NCI-H526 treated with DMSO at 0.1 percent for 48 hours (cell line): ENCODE measurements at regions not wholly inside any gene's neighbourhood (a gene's known extent, or its start where the extent isn't known, plus 50 kb on each side); places are given as distances from the start of the nearest gene placed in this dataset.
A peak's percentile ranks its signal among the peaks of the same experiment; 100 is the strongest.
"Not testable (repeated sequence)": the region's sequence is repeated elsewhere in the genome, so short reads cannot be mapped to it uniquely, and the experiment has no call there.

ENCODE experiments used
- DNase-seq: peaks from one replicate; lab custom pipeline; 2025; lab: John Stamatoyannopoulos, UW

- peak; percentile 91 for DNase-seq
These were observed 50.2 kb upstream of the SLC35C1 start for GRCh38 chr11:45754741-45755140.

- DNase-seq = peak; percentile 91
These were observed 50.7 kb upstream of the SLC35C1 start for GRCh38 chr11:45754261-45754709.

GRCh38 chr11:45752106-45752505 lies 52.8 kb upstream of the SLC35C1 start:
- DNase-seq = no peak

GRCh38 chr11:45751430-45751829 lies 53.5 kb upstream of the SLC35C1 start:
- DNase-seq = no peak

GRCh38 chr11:45750439-45750838 lies 54.5 kb upstream of the SLC35C1 start:
- DNase-seq = no peak

GRCh38 chr11:45748801-45749200 lies 56.1 kb upstream of the SLC35C1 start:
- DNase-seq = no peak

GRCh38 chr11:45745065-45745811 lies 59.7 kb upstream of the SLC35C1 start:
- no peak for DNase-seq

- no peak for DNase-seq
These were observed 61.1 kb upstream of the SLC35C1 start for GRCh38 chr11:45743556-45744468.

GRCh38 chr11:45741582-45741981 lies 63.4 kb upstream of the SLC35C1 start:
- DNase-seq = no peak

- no peak for DNase-seq
These were observed 63.9 kb upstream of the SLC35C1 start for GRCh38 chr11:45741032-45741431.

GRCh38 chr11:45739866-45740265 lies 65.1 kb upstream of the SLC35C1 start:
- no peak for DNase-seq

GRCh38 chr11:45739071-45739470 lies 65.9 kb upstream of the SLC35C1 start:
- not testable (repeated sequence) for DNase-seq

- DNase-seq = not testable (repeated sequence)
These were observed 66.8 kb upstream of the SLC35C1 start for GRCh38 chr11:45738194-45738593.

GRCh38 chr11:45737056-45737455 lies 67.9 kb upstream of the SLC35C1 start:
- DNase-seq = no peak

GRCh38 chr11:45736424-45736823 lies 68.5 kb upstream of the SLC35C1 start:
- DNase-seq = no peak

GRCh38 chr11:45733176-45733575 lies 67.8 kb upstream of the CHST1 start:
- no peak for DNase-seq

- DNase-seq = no peak
These were observed 66.9 kb upstream of the CHST1 start for GRCh38 chr11:45732343-45732742.

- DNase-seq = not testable (repeated sequence)
These were observed 65.7 kb upstream of the CHST1 start for GRCh38 chr11:45731171-45731570.

- DNase-seq = no peak
These were observed 64.6 kb upstream of the CHST1 start for GRCh38 chr11:45730014-45730413.

- DNase-seq = no peak
These were observed 61.2 kb upstream of the CHST1 start for GRCh38 chr11:45726493-45727054.

GRCh38 chr11:45725776-45726492 lies 60.5 kb upstream of the CHST1 start:
- DNase-seq = no peak

GRCh38 chr11:45725121-45725520 lies 59.7 kb upstream of the CHST1 start:
- DNase-seq = no peak
